RWPE2 (cell line): ENCODE measurements at regions not wholly inside any gene's neighbourhood (a gene's known extent, or its start where the extent isn't known, plus 50 kb on each side); places are given as distances from the start of the nearest gene placed in this dataset.

Experiments
- ATAC-seq: fragments of 200-7000 bp; cut with Tn5 transposase; 3 replicates; pipeline ENCODE4 v1.9.1; 2021; ENCODE audit warnings: low read depth
- DNase-seq: peaks from one replicate; pipeline ENCODE4 v3.0.0-alpha.2; 2020; ENCODE audit warnings: low spot score
- H3K27ac ChIP-seq: fragments of 450-650 bp; 2 replicates; pipeline ENCODE4 v1.5.1; 2017; ENCODE audit warnings: mild to moderate bottlenecking; ENCODE audit not compliant: poor library complexity, severe bottlenecking
- H3K27me3 ChIP-seq: fragments of 250-450 bp; sonication (Bioruptor Pico); 2 replicates; pipeline ENCODE4 v1.5.1; 2021; ENCODE audit warnings: mild to moderate bottlenecking, moderate library complexity; ENCODE audit not compliant: insufficient read depth, poor library complexity, severe bottlenecking
- H3K36me3 ChIP-seq: fragments of 250-450 bp; sonication (Bioruptor Pico); 2 replicates; pipeline ENCODE4 v1.5.1; 2020; ENCODE audit warnings: low read depth, mild to moderate bottlenecking, moderate library complexity
- H3K4me1 ChIP-seq: fragments of 250-450 bp; sonication (Bioruptor Pico); 2 replicates; pipeline ENCODE4 v1.5.1; 2021; ENCODE audit warnings: mild to moderate bottlenecking, moderate library complexity; ENCODE audit not compliant: insufficient read depth, poor library complexity, severe bottlenecking
- H3K4me3 ChIP-seq: fragments of 250-450 bp; sonication (Bioruptor Pico); 2 replicates; pipeline ENCODE4 v1.5.1; 2021; ENCODE audit warnings: mild to moderate bottlenecking, moderate library complexity; ENCODE audit not compliant: severe bottlenecking
- H3K9me3 ChIP-seq: fragments of 250-450 bp; sonication (Bioruptor Pico); 2 replicates; pipeline ENCODE4 v1.5.1; 2021; ENCODE audit warnings: mild to moderate bottlenecking, moderate library complexity; ENCODE audit not compliant: severe bottlenecking
- TF ChIP-seq, protein P1 (sequence below): fragments of 450-650 bp; IDR thresholded peaks from one replicate; pipeline ENCODE4 v1.5.1; 2017; ENCODE audit warnings: mild to moderate bottlenecking, moderate library complexity; ENCODE audit not compliant: poor library complexity, severe bottlenecking

DNA sequence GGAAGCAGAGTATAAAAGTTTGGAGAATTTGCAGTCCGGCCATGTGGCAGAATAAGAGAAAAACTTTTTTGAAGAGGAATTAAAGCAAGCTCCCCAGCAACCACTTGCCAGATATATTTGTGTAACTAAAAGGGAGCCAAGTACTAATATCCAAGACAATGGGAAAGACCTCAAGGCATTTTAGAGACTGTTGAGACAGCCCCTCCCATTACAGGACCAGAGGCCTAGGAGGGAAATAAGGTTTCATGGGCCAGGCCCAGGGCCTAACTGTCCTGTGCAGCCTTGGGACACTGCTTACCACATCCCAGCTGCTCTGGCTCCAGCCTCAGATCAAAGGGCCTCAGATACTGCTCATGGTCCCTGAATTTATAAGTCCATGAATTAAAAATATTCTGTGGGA is 659.4 kb downstream of the PCDH19 start:
- H3K27ac ChIP-seq = no peak overlapping the region
- H3K4me1 ChIP-seq = no peaks in the 10 kb centered on the region
- DNase-seq (no peak), ATAC-seq (no peak)
- no peaks in the 10 kb centered on the region for H3K36me3 ChIP-seq
- H3K9me3 ChIP-seq = no peaks in the 10 kb centered on the region
- no peak overlapping the region for H3K4me3 ChIP-seq
- H3K27me3 ChIP-seq = no peaks in the 10 kb centered on the region
- TF ChIP-seq, protein P1, sequence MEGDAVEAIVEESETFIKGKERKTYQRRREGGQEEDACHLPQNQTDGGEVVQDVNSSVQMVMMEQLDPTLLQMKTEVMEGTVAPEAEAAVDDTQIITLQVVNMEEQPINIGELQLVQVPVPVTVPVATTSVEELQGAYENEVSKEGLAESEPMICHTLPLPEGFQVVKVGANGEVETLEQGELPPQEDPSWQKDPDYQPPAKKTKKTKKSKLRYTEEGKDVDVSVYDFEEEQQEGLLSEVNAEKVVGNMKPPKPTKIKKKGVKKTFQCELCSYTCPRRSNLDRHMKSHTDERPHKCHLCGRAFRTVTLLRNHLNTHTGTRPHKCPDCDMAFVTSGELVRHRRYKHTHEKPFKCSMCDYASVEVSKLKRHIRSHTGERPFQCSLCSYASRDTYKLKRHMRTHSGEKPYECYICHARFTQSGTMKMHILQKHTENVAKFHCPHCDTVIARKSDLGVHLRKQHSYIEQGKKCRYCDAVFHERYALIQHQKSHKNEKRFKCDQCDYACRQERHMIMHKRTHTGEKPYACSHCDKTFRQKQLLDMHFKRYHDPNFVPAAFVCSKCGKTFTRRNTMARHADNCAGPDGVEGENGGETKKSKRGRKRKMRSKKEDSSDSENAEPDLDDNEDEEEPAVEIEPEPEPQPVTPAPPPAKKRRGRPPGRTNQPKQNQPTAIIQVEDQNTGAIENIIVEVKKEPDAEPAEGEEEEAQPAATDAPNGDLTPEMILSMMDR = no peak

GRCh38 chrX:99722094-99722493 is 688.0 kb downstream of the PCDH19 start:
- no peaks in the 10 kb centered on the region for H3K9me3 ChIP-seq
- DNase-seq (no peak), ATAC-seq (no peak)
- H3K4me3 ChIP-seq = no peak overlapping the region
- TF ChIP-seq, protein P1 = no peak
- no peaks in the 10 kb centered on the region for H3K4me1 ChIP-seq
- no peaks in the 10 kb centered on the region for H3K36me3 ChIP-seq
- H3K27ac ChIP-seq = no peak overlapping the region
- H3K27me3 ChIP-seq = no peaks in the 10 kb centered on the region

DNA sequence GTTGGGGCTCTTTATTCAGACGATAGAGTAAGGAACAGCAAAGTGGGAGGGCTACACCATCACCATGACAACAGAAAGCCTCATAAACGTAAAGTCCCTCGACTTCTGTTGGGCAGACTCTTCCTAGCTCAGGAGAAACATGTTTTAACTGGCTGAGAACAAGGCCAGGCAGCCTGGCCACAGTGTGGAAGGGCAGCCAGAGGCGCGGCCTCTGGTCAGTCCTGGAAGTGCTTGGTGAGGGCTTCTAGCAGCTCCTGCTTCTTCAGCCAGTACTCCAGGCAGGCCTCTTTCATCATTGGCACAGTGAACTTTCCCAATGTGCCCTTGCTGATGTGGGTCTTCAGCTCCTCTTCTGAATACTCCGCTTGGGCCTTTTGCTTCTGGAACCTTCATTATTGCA is 690.9 kb downstream of the PCDH19 start:
- Histone ChIP-seq H3K36me3 (no peaks in the 10 kb centered on the region), H3K4me3 (no peak overlapping the region), H3K4me1 (no peaks in the 10 kb centered on the region), H3K9me3 (no peaks in the 10 kb centered on the region), H3K27me3 (no peaks in the 10 kb centered on the region), H3K27ac (no peak overlapping the region)
- TF ChIP-seq, protein P1 = no peak
- ATAC-seq = no peak
- no peak for DNase-seq

GRCh38 chrX:99717716-99718115 is 692.4 kb downstream of the PCDH19 start:
- ATAC-seq (no peak), DNase-seq (no peak)
- Histone ChIP-seq H3K27ac (no peak overlapping the region), H3K4me1 (no peaks in the 10 kb centered on the region), H3K4me3 (no peak overlapping the region), H3K9me3 (no peaks in the 10 kb centered on the region), H3K27me3 (no peaks in the 10 kb centered on the region), H3K36me3 (no peaks in the 10 kb centered on the region)
- TF ChIP-seq, protein P1 = no peak

- TF ChIP-seq, protein P1 = no peak
- no peaks in the 10 kb centered on the region for H3K9me3 ChIP-seq
- no peak overlapping the region for H3K4me3 ChIP-seq
- no peaks in the 10 kb centered on the region for H3K36me3 ChIP-seq
- DNase-seq (no peak), ATAC-seq (no peak)
- no peak overlapping the region for H3K27ac ChIP-seq
- H3K27me3 ChIP-seq = no peaks in the 10 kb centered on the region
- no peaks in the 10 kb centered on the region for H3K4me1 ChIP-seq
Measured at GRCh38 chrX:99705701-99706100, 704.4 kb downstream of the PCDH19 start.
